Sigmoid colon (tissue), 6 donors: ENCODE measurements at regions not wholly inside any gene's neighbourhood (a gene's known extent, or its start where the extent isn't known, plus 50 kb on each side); places are given as distances from the start of the nearest gene placed in this dataset.

Experiments used
- DNase-seq: peaks from one replicate; pipeline ENCODE4 v3.0.0-alpha.2; 2019
- H3K27ac ChIP-seq, 4 donors: fragments of 200-600 bp; sonication (generic); one replicate each; pipeline ENCODE4 v1.5.1; 2016 to 2019; ENCODE audit warnings: mild to moderate bottlenecking in 1 of 4
- H3K27me3 ChIP-seq, 3 donors: fragments of 200-600 bp; sonication (generic); one replicate each; pipeline ENCODE4 v1.5.1; 2019; ENCODE audit warnings: mild to moderate bottlenecking in 1 of 3
- H3K36me3 ChIP-seq, 4 donors: fragments of 200-600 bp; sonication (generic); one replicate each; pipeline ENCODE4 v1.5.1; 2016 to 2019
- H3K4me1 ChIP-seq, 4 donors: fragments of 200-600 bp; sonication (generic); one replicate each; pipeline ENCODE4 v1.5.1; 2017 to 2019
- H3K4me3 ChIP-seq, 4 donors: fragments of 200-600 bp; sonication (generic); one replicate each; pipeline ENCODE4 v1.5.1; 2017 to 2019; ENCODE audit warnings: mild to moderate bottlenecking in 2 of 4, moderate library complexity in 1 of 4
- H3K9me3 ChIP-seq, 4 donors: fragments of 200-600 bp in 3 of 4; sonication (generic) in 3 of 4; one replicate each; pipeline versions ENCODE4 v1.5.1 to v1.6.1; 2013 to 2019
- CTCF ChIP-seq, 4 experiments: fragments of 450-650 bp in 3 of 4; fragments of 200-600 bp in 1 of 4; IDR thresholded peaks; one replicate each; pipeline ENCODE4 v1.5.1; 2016 to 2019; ENCODE audit warnings: antibody characterized with exemption in 4 of 4, mild to moderate bottlenecking in 3 of 4, moderate library complexity in 2 of 4
- EP300 ChIP-seq, 4 donors: sonication (generic); formaldehyde crosslinking; IDR thresholded peaks; one replicate each; pipeline ENCODE4 v1.6.1; 2017; ENCODE audit warnings: antibody characterized with exemption in 4 of 4
- POLR2A ChIP-seq, 2 donors: fragments of 450-650 bp; IDR thresholded peaks; one replicate each; pipeline ENCODE4 v1.6.1; 2016; ENCODE audit warnings: antibody characterized with exemption in 2 of 2, mild to moderate bottlenecking in 2 of 2, moderate library complexity in 2 of 2
- POLR2AphosphoS5 ChIP-seq, 4 donors: sonication (generic); formaldehyde crosslinking; IDR thresholded peaks; one replicate each; pipeline ENCODE4 v1.6.1; 2017; ENCODE audit warnings: antibody characterized with exemption in 4 of 4
- WGBS, 2 donors: extraction: QIAGEN DNeasy Blood & Tissue Kit; methylation state at CpG; one replicate each; pipeline ENCODE4 v1.1.7; 2013; 5-methylcytosine and 5-hydroxymethylcytosine counted together
- intact Hi-C: fragments of 100-400 bp; cut with DNase I; formaldehyde crosslinking; loops from one replicate; pipeline ENCODE4 v1.15.1; 2023
- donor health status: healthy with polysubstance abuse.
- donor health status: healthy.

- no peaks in the 10 kb centered on the region for H3K36me3 ChIP-seq
- H3K9me3 ChIP-seq, result no peaks in the 10 kb centered on the region
- TF ChIP-seq CTCF (IDR thresholded peaks at IDR 0.05), result no peak
- no peak for TF ChIP-seq POLR2A (IDR thresholded peaks at IDR 0.05)
- TF ChIP-seq POLR2AphosphoS5 (IDR thresholded peaks at IDR 0.05), result no peak
- TF ChIP-seq EP300 (IDR thresholded peaks at IDR 0.05), result no peak
- peaks cover 0 to 17% (median 13%) of the 10 kb centered on the region in 4 donors for H3K4me1 ChIP-seq
- WGBS, 2 donors, result 71 to 87% methylated on average over 12 of the region's 12 CpGs
- no peak overlapping the region for H3K4me3 ChIP-seq
- intact Hi-C loops, result no loop called here
- no peaks in the 10 kb centered on the region for H3K27me3 ChIP-seq
- DNase-seq, result no peak
- no peak overlapping the region for H3K27ac ChIP-seq
These were observed 69.0 kb upstream of the TAF1B start for GRCh38 chr2:9774266-9774665.

- Histone ChIP-seq H3K9me3 (no peaks in the 10 kb centered on the region), H3K36me3 (no peaks in the 10 kb centered on the region), H3K4me1 (peaks cover 0 to 11% (median 7%) of the 10 kb centered on the region in 4 donors), H3K27me3 (no peaks in the 10 kb centered on the region), H3K27ac (no peak overlapping the region), H3K4me3 (no peak overlapping the region)
- no peak for DNase-seq
- no peak for TF ChIP-seq CTCF (IDR thresholded peaks at IDR 0.05)
- no peak for TF ChIP-seq POLR2AphosphoS5 (IDR thresholded peaks at IDR 0.05)
- no peak for TF ChIP-seq POLR2A (IDR thresholded peaks at IDR 0.05)
- no peak for TF ChIP-seq EP300 (IDR thresholded peaks at IDR 0.05)
- intact Hi-C loops, result no loop called here
- 91 to 94% methylated on average over 9 of the region's 9 CpGs for WGBS, 2 donors
These were observed 67.9 kb upstream of the TAF1B start for GRCh38 chr2:9775351-9775750.

- H3K9me3 ChIP-seq, result no peaks in the 10 kb centered on the region
- DNase-seq, result no peak
- intact Hi-C loops, result no loop called here
- peaks cover 0 to 3% (median 1%) of the 10 kb centered on the region in 4 donors for H3K4me1 ChIP-seq
- H3K27me3 ChIP-seq, result no peaks in the 10 kb centered on the region
- no peak overlapping the region for H3K27ac ChIP-seq
- 83 to 88% methylated on average over 9 of the region's 9 CpGs for WGBS, 2 donors
- TF ChIP-seq POLR2AphosphoS5 (IDR thresholded peaks at IDR 0.05) (no peak), EP300 (IDR thresholded peaks at IDR 0.05) (no peak), CTCF (IDR thresholded peaks at IDR 0.05) (no peak), POLR2A (IDR thresholded peaks at IDR 0.05) (no peak)
- no peaks in the 10 kb centered on the region for H3K36me3 ChIP-seq
- H3K4me3 ChIP-seq, result no peak overlapping the region
These were observed 67.1 kb upstream of the TAF1B start for GRCh38 chr2:9775999-9776712.

GRCh38 chr2:9777081-9777480, 66.2 kb upstream of the TAF1B start:
- H3K4me3 ChIP-seq, result no peak overlapping the region
- H3K27me3 ChIP-seq, result no peaks in the 10 kb centered on the region
- H3K36me3 ChIP-seq, result no peaks in the 10 kb centered on the region
- no peak for TF ChIP-seq EP300 (IDR thresholded peaks at IDR 0.05)
- no peak for TF ChIP-seq POLR2AphosphoS5 (IDR thresholded peaks at IDR 0.05)
- TF ChIP-seq POLR2A (IDR thresholded peaks at IDR 0.05), result no peak
- TF ChIP-seq CTCF (IDR thresholded peaks at IDR 0.05), result no peak
- H3K4me1 ChIP-seq, result peaks cover 0 to 4% (median 0%) of the 10 kb centered on the region in 4 donors
- WGBS, 2 donors, result 95 to 96% methylated on average over 6 of the region's 6 CpGs
- H3K9me3 ChIP-seq, result no peaks in the 10 kb centered on the region
- intact Hi-C loops, result no loop called here
- no peak overlapping the region for H3K27ac ChIP-seq
- no peak for DNase-seq

GRCh38 chr2:9778012-9778411, 65.3 kb upstream of the TAF1B start:
- TF ChIP-seq POLR2A (IDR thresholded peaks at IDR 0.05), result no peak
- TF ChIP-seq EP300 (IDR thresholded peaks at IDR 0.05), result no peak
- no peak for TF ChIP-seq CTCF (IDR thresholded peaks at IDR 0.05)
- TF ChIP-seq POLR2AphosphoS5 (IDR thresholded peaks at IDR 0.05), result no peak
- Histone ChIP-seq H3K36me3 (no peaks in the 10 kb centered on the region), H3K9me3 (no peaks in the 10 kb centered on the region), H3K27ac (no peak overlapping the region), H3K4me1 (peaks cover 0 to 4% (median 0%) of the 10 kb centered on the region in 4 donors), H3K4me3 (no peak overlapping the region), H3K27me3 (no peaks in the 10 kb centered on the region)
- WGBS, 2 donors, result 77 to 82% methylated on average over 9 of the region's 9 CpGs
- intact Hi-C loops, result no loop called here
- no peak for DNase-seq
